ENCODE measurements at regions not wholly inside any gene's neighbourhood (a gene's known extent, or its start where the extent isn't known, plus 50 kb on each side); places are given as distances from the start of the nearest gene placed in this dataset.

DNA sequence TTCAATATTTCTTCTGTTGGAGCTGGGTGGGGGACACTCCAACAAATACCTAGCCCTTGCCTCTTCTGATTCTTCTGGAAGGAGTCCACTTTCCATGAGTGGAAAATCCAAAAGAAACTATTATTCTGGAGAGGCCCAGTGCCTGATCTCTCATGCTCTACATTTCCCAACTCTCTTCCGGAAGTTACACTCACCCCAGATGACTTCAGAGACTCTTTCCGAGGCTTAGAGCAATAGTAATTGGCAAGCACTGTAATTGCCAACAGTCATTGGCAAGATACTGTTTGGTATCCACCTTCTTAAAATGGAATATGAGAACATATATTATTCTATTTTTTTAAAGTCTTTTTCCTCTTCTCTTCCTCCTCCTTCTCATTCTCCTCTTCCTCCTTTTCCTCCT, 60.5 kb upstream of the CYRIA start:
- Histone ChIP-seq H3K9ac (ENCODE audit: control insufficient read depth, insufficient read depth, low read length) (no peak overlapping the region), H3K4me1 (ENCODE audit: control insufficient read depth, insufficient read depth, low read length) (peaks cover 7% of the 10 kb centered on the region), H3K4me2 (ENCODE audit: control insufficient read depth, insufficient read depth) (no peak overlapping the region), H3K4me3 (no peak overlapping the region), H4K20me1 (ENCODE audit: control insufficient read depth, insufficient read depth) (no peaks in the 10 kb centered on the region), H3K27ac (ENCODE audit: control insufficient read depth, insufficient read depth) (no peak overlapping the region), H3K79me2 (ENCODE audit: control insufficient read depth, insufficient read depth, low read length) (no peaks in the 10 kb centered on the region), H2AFZ (ENCODE audit: control insufficient read depth, low read depth, low read length) (no peak overlapping the region), H3K27me3 (replicated peaks in 1 of 2; ENCODE audit: control insufficient read depth in 2 of 2, insufficient read depth in 2 of 2, low read length in 1 of 2) (0 out of 4 replicates have a peak, but pooled peaks cover 0 to 1% of the 10 kb centered on the region in 2 experiments), H3K36me3 (ENCODE audit: control insufficient read depth in 2 of 2, insufficient read depth in 2 of 2, low read length in 1 of 2) (no peaks in the 10 kb centered on the region), H3K9me3 (replicated peaks; ENCODE audit: control insufficient read depth, insufficient read depth, low read length) (no peaks in the 10 kb centered on the region)
- in situ Hi-C loops (cut with MboI): no loop called here
- intact Hi-C loops (cut with micrococcal nuclease; ENCODE audit: unreplicated experiment): no loop called here
- ATAC-seq (no peak), FAIRE-seq (no peak), DNase-seq (ENCODE audit: low read depth, low spot score) (no peak)
- 46% methylated on average over 2 of the region's 2 CpGs for WGBS (ENCODE audit: insufficient coverage, insufficient replicate concordance, low lambda C conversion rate, missing lambda C conversion rate)
- ChIA-PET CTCF (interaction anchor here (0.7 to 2.8 kb wide), 6 partner anchors 30 to 182 kb away, joined by 3 to 8 read pairs (median 4); no protein-coding TSS in a partner anchor), RAD21 (ENCODE audit: unreplicated experiment) (interaction anchor here (1.0 to 1.8 kb wide), 4 partner anchors 8 to 174 kb away, joined by 3 to 8 read pairs (median 4); no protein-coding TSS in a partner anchor), SMC1A (ENCODE audit: uncharacterized antibody, unreplicated experiment) (interaction anchor here (0.6 to 1.8 kb wide), 9 partner anchors 9 to 113 kb away, joined by 3 to 8 read pairs (median 3); no protein-coding TSS in a partner anchor), POLR2A (interaction anchor here (1.7 kb wide), 1 partner anchor 67 kb away, joined by 4 read pairs; no protein-coding TSS in a partner anchor)
- no TSS peak for BruUV-seq (replicated peaks)
- no peak for TF ChIP-seq TAF1 (IDR thresholded peaks at IDR 0.05; ENCODE audit: borderline replicate concordance, low read depth, low read length)
- no peak for TF ChIP-seq IKZF2 (IDR thresholded peaks at IDR 0.05)
- TF ChIP-seq ZNF274 (IDR thresholded peaks at IDR 0.05; ENCODE audit: insufficient read depth, insufficient read length): no peak
- no peak for TF ChIP-seq ZNF24 (IDR thresholded peaks at IDR 0.05)
- TF ChIP-seq, protein P1, sequence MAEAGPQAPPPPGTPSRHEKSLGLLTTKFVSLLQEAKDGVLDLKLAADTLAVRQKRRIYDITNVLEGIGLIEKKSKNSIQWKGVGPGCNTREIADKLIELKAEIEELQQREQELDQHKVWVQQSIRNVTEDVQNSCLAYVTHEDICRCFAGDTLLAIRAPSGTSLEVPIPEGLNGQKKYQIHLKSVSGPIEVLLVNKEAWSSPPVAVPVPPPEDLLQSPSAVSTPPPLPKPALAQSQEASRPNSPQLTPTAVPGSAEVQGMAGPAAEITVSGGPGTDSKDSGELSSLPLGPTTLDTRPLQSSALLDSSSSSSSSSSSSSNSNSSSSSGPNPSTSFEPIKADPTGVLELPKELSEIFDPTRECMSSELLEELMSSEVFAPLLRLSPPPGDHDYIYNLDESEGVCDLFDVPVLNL (IDR thresholded peaks at IDR 0.05; ENCODE audit: low read depth, low read length): no peak
- TF ChIP-seq SMAD1 (IDR thresholded peaks at IDR 0.05; ENCODE audit: low read depth, partially characterized antibody): no peak
- TF ChIP-seq SMARCA5 (IDR thresholded peaks at IDR 0.05): no peak
- no peak for TF ChIP-seq SMAD5 (IDR thresholded peaks at IDR 0.05; ENCODE audit: low read depth)
- TF ChIP-seq, protein P2, sequence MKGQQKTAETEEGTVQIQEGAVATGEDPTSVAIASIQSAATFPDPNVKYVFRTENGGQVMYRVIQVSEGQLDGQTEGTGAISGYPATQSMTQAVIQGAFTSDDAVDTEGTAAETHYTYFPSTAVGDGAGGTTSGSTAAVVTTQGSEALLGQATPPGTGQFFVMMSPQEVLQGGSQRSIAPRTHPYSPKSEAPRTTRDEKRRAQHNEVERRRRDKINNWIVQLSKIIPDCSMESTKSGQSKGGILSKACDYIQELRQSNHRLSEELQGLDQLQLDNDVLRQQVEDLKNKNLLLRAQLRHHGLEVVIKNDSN (IDR thresholded peaks at IDR 0.05; ENCODE audit: borderline replicate concordance, extremely low read length, insufficient read depth, low read depth, low read length): no peak
- no peak for TF ChIP-seq CBFB (IDR thresholded peaks at IDR 0.05; ENCODE audit: low read depth)
- TF ChIP-seq, protein P3, sequence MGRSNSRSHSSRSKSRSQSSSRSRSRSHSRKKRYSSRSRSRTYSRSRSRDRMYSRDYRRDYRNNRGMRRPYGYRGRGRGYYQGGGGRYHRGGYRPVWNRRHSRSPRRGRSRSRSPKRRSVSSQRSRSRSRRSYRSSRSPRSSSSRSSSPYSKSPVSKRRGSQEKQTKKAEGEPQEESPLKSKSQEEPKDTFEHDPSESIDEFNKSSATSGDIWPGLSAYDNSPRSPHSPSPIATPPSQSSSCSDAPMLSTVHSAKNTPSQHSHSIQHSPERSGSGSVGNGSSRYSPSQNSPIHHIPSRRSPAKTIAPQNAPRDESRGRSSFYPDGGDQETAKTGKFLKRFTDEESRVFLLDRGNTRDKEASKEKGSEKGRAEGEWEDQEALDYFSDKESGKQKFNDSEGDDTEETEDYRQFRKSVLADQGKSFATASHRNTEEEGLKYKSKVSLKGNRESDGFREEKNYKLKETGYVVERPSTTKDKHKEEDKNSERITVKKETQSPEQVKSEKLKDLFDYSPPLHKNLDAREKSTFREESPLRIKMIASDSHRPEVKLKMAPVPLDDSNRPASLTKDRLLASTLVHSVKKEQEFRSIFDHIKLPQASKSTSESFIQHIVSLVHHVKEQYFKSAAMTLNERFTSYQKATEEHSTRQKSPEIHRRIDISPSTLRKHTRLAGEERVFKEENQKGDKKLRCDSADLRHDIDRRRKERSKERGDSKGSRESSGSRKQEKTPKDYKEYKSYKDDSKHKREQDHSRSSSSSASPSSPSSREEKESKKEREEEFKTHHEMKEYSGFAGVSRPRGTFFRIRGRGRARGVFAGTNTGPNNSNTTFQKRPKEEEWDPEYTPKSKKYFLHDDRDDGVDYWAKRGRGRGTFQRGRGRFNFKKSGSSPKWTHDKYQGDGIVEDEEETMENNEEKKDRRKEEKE (IDR thresholded peaks at IDR 0.05): no peak
